Skin epidermis (tissue), 12 donors: ENCODE measurements at regions not wholly inside any gene's neighbourhood (a gene's known extent, or its start where the extent isn't known, plus 50 kb on each side); places are given as distances from the start of the nearest gene placed in this dataset.

Experiments used
- H3K27ac ChIP-seq, 21 experiments: fragments of 200-600 bp; sonication (generic) in 11 of 21; one replicate each; pipeline ENCODE4 v1.5.0; 2020; ENCODE audit warnings: mild to moderate bottlenecking in 3 of 21, inconsistent platforms in 2 of 21, moderate library complexity in 2 of 21
- H3K4me3 ChIP-seq, 7 experiments: fragments of 200-600 bp; sonication (generic) in 2 of 7; one replicate each; pipeline ENCODE4 v1.5.0; 2020; ENCODE audit warnings: inconsistent platforms in 2 of 7, mild to moderate bottlenecking in 2 of 7, moderate library complexity in 1 of 7

DNA sequence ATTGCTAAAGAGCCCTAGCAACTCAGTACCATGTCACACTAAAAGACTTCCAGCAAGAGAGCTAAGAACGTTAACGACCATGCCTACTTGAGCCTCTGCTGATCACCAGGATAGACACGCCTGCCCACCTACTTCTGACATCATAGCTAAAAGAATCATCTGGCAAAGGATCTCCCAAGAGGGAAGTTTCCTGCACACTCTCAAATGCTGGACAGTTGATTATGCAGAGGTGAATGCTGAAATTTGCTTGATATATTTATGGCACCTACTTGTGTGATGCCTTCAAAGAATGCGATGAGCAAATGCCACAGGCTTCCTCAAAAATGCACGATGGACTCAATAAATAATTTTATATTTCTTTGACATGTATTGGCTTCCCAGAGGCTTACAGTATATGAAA is 113.6 kb downstream of the GALC start:
- Histone ChIP-seq H3K4me3 (no peak overlapping the region), H3K27ac (no peak overlapping the region)

DNA sequence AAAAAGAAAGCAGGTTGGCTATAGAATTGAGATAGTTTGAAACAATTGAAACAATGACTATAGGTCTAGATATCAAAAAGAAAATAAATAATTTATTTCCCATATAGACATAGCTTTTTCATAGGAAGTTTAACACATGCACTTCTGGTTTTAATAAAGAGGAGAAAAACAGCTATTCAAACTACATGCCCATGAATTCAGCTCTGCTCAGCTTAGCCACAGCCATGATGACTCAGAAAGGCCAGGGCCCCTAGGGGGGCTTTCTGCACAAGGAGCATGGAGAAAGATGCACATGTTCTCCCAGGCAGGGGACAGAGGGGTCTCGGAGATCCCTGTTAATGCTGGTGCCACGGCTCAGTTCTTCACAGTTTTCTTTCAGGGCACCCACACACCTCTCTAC is 114.0 kb downstream of the GALC start:
- H3K4me3 ChIP-seq: no peak overlapping the region
- no peak overlapping the region for H3K27ac ChIP-seq

DNA sequence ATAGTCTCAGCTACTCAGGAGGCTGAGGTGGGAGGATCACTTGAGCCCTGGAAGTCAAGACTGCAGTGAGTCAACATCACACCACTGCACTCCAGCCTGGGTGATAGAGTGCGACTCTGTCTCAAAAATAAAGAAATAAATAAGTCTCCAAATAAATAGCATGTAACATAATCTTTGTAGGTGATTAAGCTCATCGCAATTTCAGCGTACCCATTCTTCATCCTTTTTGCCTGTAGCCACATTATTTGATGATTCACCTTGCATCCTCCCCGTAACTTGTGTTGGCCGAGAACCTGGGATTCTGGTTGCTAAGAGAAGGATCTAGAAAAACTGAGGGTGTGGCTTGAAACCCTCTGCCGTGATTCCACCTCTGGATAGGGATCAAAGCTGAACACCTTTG is 115.1 kb downstream of the GALC start:
- no peak overlapping the region for H3K27ac ChIP-seq
- H3K4me3 ChIP-seq: no peak overlapping the region

DNA sequence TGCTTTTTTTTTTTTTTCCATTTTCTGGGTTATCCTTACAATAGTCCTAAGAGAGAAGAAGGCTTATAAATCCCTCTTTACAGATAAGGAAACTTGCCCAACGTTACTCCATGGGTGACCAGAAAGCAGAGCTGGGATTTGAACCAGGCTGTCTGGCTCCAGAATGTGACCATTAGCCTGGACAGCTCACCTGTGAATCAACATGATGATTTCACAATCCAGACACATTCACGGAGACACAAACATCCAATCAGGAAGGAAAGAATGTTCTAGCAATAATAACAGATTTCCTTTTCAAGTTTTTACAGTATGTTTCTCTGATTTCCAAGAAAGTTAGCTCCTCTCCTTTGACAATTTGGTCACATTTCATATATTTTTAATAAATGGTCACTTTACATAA is 118.3 kb downstream of the GALC start:
- Histone ChIP-seq H3K27ac (no peak overlapping the region), H3K4me3 (no peak overlapping the region)

DNA sequence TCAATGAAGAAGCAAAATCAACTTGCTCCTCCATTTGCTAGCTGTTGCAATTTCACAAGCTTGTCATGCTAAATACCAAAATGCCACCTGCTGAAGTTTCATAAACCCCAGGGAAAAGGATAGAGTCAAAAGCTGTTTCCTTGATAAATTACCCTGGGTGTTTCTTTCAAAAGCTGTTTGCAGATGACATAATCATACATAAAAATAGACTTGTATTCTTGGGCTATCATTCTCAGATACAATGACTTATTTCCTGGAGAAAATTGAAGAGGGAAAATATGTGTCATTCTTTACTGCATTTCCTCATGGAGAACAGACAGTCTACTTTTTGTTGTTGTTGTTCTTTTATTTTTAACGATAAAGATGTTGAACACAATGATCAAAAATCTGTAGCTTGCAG is 119.2 kb downstream of the GALC start:
- Histone ChIP-seq H3K27ac (no peak overlapping the region), H3K4me3 (no peak overlapping the region)

DNA sequence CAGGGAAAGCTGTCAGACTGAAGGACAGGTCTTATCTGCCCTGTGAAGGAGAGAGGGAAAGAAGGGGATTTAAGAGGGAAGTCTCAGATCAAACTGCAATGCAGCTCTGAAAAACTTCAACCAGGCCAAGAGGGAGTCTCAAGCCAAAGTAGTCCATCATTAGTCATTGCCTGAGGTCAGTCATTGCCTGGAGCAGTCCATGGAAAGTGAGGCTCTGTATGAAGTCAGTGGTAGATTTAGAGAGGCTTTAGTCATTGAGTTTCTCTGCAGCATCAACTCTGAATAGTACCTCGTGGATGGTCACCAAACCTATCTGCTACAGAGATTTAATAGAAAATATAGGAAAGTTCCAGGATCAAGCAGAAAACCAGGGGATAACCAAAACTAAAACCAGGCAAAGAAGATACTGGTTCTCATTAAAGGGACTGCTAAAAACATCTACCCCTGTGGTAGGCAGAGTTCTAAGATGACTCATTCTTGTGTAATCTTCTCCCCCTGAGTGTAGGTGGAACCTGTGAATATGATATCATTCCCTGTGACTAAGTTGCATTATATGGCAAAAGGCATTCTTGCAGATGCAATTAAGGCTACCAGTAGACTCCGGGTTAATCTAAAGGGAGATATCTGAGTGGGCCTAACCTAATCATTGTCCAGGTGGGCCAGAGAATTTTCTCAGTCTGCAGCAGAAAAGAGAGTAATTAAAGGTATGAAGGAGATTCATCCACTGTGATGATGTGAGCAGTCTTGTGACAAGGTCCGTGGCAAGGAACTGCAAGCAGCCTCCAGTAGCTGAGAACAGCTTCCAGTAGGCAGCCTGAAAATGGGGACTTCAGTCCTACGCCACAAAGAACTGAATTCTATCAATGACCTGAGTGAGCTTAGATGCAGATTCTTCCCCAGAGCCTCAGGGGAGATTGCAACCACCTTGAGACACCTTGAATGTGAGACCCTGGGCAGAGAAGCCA is 123.1 kb downstream of the GALC start:
- H3K4me3 ChIP-seq: no peak overlapping the region
- no peak overlapping the region for H3K27ac ChIP-seq

DNA sequence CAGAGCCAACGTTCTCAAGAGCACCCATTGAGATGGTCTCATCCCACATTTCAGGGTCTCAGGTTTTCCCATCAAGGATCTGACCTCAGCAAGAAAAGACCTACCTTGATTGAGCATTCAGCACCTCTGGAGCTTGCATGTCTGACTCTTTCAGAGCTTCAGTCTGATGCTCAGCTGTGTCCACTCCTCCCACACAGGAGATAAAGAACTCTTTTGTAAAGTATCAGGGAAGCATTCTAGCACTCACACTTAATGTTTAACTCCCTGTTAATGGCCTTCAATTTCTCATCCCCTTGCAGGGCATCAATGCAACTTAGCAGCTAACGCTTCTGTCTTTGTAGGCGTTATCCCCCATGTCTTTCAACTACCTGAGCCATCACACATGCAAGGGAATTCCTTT is 124.1 kb downstream of the GALC start:
- Histone ChIP-seq H3K27ac (no peak overlapping the region), H3K4me3 (no peak overlapping the region)

DNA sequence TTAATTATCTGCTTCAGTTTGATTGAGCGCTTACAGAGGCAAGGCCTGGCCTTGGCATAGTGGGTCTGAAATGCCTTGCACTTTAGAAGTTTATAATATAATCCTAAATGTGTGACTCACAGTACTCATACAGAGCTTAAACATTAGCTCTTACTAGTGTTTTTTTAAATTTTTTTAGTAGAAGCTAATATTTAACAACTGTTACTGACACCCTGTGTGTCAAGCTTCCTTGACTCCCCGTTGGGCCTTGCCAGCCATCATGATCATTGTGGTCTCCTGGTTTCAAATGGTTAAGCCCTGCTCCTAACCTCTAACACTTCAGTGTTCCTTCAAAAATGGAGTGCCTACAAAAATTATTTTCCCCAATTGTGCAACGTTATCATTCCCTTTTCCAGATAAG is 126.9 kb downstream of the GALC start:
- Histone ChIP-seq H3K27ac (no peak overlapping the region), H3K4me3 (no peak overlapping the region)

DNA sequence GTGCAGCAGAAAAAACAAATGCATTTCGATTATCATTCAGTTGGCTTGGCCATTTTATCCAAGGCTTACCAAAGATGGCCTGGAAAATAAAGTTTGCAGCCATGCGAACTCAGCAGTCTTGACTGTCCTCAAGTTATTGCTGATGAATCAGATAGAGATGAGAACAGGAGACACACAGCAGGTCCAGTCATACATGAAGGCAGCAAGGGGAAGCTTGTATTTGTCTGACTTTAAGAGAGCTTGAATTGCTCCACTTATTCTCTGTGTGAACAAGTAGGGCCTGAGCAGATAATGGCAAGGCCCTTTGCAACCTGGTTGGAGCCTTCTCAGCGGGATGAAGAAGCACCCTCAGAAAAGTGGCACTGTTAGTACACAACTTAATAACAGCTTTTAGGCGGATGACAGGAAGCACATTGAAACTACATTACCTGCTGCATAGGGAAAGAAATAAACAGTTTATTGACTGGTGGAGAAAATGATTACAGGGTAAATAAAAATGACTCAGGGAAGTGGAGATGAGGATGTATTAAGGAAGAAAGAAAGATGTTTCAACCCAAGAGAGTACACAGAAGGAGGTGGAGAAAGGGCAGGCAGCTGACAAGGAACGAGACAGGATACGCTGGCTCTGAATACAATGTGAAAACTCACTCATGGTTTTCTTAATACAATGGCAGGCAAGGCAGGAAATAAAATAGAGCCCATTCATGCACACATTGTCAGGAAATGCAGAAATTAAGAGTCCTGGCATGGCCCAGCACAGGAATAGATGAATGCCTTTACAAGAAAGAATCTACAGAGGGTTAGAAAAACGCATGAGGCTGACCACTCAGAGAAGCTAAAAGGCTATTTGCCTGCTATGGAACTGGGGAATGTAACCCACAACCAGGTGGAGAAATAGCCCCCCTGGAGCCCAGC is 128.4 kb downstream of the GALC start:
- Histone ChIP-seq H3K4me3 (no peak overlapping the region), H3K27ac (no peak overlapping the region)

DNA sequence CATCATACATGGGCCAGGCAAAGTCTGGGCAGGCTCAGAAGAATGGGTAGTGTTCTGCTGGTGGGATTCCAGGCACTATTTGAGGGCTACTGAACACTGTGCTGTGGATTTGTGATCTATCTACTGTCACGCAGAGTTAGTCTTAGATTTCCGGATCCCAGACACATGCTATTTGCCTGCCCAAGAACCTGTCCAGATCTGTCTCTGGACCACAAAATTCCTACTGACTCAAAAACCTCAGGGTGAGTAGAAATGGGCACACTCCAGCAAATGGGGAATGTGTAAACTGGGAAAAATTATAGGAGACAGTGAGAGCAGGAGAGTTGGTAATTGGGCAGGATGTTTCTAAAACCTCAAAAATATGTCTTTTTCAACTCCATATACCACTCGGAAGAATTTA is 129.9 kb downstream of the GALC start:
- no peak overlapping the region for H3K4me3 ChIP-seq
- no peak overlapping the region for H3K27ac ChIP-seq

DNA sequence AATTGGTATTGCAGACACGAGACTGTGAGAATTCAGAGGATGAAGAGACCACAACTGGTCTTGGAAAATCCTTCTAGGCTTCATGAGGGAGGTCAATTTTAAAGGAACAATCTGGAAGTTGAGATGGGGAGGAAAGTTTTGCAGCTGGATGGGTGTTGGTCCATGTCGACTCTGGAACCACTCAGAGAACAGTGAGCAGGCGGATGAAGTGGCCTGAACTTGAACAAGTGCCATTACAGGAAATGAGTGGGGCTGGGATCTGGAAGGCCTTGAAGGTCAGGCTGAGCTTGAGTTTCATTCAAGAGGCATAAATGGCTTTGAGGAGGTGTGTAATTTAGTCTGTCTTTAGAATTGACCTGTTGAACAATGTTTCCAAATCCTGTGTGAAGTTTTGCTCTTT is 140.9 kb downstream of the GALC start:
- Histone ChIP-seq H3K4me3 (no peak overlapping the region), H3K27ac (no peak overlapping the region)

DNA sequence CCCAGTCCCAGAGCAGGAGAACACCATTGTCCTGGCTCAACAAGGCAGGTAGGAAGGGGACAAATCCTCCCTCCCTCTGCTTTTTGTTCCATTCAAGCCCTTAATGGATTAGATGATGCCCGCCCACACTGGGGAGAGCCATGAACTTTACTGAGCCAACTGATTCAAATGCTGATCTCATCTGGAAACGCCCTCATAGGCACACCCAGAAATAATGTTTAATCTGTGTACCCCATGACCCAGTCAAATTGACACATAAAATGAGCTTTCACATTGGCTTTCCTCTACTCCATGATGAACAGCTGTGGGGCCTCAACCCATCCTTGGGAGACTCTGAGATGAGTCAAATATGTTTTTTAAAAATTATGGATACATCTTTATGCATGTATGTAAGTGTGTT is 141.8 kb downstream of the GALC start:
- no peak overlapping the region for H3K4me3 ChIP-seq
- no peak overlapping the region for H3K27ac ChIP-seq

DNA sequence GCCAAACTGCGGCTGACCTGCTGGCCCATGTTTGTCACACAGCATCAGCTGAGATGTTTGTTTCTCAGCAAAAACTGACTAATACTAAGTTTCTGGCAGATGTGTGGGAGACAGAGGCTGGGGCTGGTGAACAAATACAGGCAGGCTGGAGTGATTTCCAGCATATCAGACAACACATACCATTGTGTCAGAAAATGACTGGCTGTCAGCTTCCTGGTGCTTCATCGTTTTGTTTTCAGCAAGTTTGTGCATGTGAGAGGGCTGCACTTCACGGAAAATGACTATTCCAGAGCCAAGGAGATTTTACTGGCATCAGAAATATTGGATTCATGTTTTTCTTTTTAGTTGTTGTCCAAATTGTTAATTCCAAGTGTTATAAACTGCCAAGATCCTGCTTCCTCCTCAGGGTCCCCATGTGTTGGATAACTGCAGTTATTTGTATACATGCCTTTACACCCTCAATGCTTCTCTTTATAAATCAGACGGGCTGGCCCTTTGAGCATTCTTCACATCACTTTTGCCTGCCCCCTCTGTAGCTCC is 145.7 kb downstream of the GALC start:
- no peak overlapping the region for H3K4me3 ChIP-seq
- H3K27ac ChIP-seq: no peak overlapping the region

DNA sequence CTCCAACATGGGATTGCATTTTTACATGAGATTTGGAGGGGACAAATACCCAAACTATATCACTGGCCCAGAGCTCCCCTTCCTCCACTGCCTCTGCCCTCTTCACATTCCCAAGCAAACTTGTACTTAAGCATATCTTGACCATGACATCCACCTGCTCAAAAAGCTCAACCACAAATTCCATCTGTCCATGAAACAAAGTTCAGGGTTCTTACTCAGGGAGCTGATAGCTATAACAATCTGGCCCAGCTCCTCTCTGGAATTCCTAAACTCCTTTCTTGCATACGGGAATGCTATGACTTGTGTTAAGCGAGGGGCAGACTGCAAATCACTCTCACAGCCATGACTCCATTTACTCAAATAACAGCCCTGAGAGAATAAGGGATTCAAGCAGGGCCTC is 152.1 kb downstream of the GALC start:
- Histone ChIP-seq H3K4me3 (no peak overlapping the region), H3K27ac (no peak overlapping the region)

DNA sequence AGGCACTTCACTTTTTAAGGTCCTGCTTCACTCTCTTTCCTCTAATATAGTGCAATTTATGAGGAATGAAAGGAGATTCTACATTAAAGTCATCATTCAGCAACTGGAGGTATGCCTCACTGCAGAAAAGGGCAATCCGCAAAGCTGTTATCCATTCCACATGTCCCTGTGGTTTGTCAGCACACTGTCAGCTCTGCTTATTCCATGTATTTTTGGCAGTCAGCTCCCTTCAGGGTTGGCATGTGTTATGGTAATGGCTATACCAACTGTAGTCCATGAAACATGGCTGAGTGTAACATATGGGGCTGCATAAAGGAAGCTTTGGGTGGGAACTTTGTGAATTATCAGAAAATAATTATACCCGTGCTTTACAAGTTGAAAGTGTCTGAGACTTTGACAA is 154.1 kb downstream of the GALC start:
- Histone ChIP-seq H3K4me3 (no peak overlapping the region), H3K27ac (no peak overlapping the region)

DNA sequence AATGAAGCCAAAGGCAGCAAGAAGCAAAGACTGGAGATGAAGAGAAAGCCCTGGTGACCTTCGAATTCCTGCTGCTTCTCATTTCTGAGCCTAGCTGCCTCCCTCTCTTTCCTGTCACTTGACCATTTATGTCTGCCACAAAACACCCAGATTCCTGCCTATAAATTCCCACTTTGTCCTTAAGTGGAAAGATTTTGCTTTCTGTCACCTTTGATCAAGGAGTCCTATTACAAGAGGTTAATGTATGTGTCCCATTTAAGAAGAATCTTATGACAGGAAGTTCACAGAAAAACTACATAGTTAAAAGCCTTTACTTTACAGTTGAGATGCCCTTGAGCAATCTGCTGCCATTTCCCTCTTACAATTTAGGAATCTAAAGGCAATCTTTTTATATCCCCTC is 155.7 kb downstream of the GALC start:
- Histone ChIP-seq H3K27ac (no peak overlapping the region), H3K4me3 (no peak overlapping the region)

DNA sequence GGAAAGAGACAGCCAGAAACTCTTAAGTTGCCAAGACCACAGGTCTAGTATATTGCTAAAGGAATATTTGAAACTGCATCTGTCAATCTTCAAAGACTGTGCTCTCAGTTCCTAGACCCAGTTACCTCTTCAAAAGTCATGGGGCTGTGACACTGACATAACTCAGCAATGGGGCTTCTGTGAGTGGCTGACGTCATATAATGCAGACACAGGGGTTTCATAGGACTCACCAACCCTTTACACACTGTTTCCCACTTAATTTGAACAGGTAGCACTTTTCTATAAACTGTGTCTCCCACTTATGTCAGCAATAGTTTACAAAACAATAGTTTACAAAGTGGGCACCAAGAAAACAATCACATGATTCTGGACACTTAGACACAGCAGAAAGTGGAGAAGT is 158.4 kb downstream of the GALC start:
- Histone ChIP-seq H3K27ac (no peak overlapping the region), H3K4me3 (no peak overlapping the region)

DNA sequence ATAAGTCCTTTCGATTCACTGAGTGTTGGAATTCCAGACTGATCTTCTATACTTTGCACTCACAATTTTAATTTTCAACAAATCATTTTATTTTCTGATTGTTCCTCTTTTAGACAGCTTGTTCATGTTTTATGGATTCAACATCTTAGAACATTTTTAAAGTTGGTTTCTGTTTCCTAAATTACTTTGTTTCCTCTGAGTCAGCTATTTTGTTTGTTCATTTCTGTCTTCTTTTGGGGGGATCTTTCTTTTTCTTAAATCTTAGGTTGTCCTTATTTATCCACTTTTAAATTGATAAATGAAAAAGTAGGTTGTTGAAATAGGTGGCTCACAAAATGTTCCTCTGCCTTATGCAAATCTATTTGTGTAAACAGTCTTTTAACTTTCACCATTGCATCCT is 160.0 kb downstream of the GALC start:
- Histone ChIP-seq H3K4me3 (no peak overlapping the region), H3K27ac (no peak overlapping the region)

DNA sequence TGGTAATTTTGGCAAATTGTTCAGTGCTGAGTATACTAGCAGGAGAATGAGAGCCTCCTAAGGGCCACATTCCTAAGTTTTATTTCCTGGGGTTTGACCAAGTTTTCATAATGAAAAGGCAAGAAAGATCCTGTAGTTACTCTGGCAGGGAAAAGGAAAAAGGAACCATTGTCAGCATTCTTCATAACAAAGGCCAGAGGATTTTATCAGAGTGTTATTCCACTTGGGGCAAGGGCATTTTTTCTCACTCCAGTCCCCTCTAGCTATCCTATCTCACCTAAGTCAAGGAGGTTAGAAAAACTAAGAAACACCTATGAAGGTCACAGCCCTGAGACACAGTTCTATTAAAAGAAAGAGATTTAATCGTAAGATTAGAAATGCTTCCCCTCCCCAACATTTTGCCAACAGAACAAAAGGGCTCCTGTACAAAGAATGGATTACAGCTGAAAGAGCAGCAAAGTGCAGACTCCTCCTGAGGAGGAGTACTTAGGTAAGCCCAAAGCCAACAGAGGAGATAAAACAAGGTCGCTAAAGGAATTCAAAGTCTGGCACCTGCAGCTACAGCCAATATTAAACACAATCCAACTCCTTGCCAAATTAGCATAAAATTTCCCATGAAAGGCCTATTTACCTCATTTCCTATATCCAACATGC is 162.4 kb downstream of the GALC start:
- no peak overlapping the region for H3K27ac ChIP-seq
- H3K4me3 ChIP-seq: no peak overlapping the region

DNA sequence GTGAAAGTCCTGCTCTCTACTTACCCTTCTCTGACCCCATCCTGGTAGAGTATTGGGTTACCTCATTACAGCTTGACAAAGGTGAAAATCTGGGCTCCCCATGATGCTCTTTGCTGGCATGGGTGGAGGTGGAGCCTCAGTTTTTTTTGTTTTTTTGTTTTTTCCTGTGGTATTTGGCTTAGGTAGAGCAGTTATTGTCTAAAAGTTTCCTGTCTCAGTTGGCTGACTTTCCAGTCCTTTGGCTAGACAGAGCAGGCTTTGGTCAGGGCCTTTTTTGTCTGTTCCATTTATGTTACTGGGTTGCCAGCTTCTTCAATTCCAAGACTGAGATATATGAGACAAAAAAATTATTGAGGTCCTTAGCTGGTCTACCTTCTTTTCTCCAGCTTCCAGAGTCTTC is 163.4 kb downstream of the GALC start:
- Histone ChIP-seq H3K4me3 (no peak overlapping the region), H3K27ac (no peak overlapping the region)
